K562 (cell line): ENCODE measurements at regions not wholly inside any gene's neighbourhood (a gene's known extent, or its start where the extent isn't known, plus 50 kb on each side); places are given as distances from the start of the nearest gene placed in this dataset.

Experiments
- ATAC-seq: fragments of 200-7000 bp; cut with Tn5 transposase; 3 replicates; pipeline ENCODE4 v1.9.1; 2020; ENCODE audit warnings: moderate library complexity
- BruUV-seq: library from RNA; stranded (reverse); fragments of 400-500 nt; replicated peaks from 2 replicates; lab custom pipeline; 2021; lab: Mats Ljungman, UMichigan
- CTCF ChIA-PET: fragments of 300-600 bp; formaldehyde crosslinking; extraction: SDS; loops from one replicate; lab custom pipeline; 2021; ENCODE audit warnings: low intra/inter-chr PET ratio; lab: Yijun Ruan, JAX
- POLR2A ChIA-PET: fragments of 300-600, 350-650 bp; sonication (Branson Sonifier 250); formaldehyde crosslinking; extraction: SDS; loops from one replicate; lab custom pipeline; 2021; ENCODE audit warnings: antibody characterized with exemption, inconsistent platforms; lab: Yijun Ruan, JAX
- DNase-seq, 4 experiments: peaks; one replicate each; pipeline versions ENCODE4 v3.0.0 to v3.0.0-alpha.2; 2011 to 2018; ENCODE audit warnings: low spot score in 3 of 4, mixed read lengths in 3 of 4; ENCODE audit errors: extremely low read depth in 1 of 4
- FAIRE-seq: peaks from 2 replicates; lab custom pipeline; 2011; peaks lifted over from hg19 to GRCh38; lab: Jason Lieb, UNC
- H2AFZ ChIP-seq: 2 replicates; pipeline ENCODE4 v1.6.0; 2011; ENCODE audit warnings: low read depth, low read length, control low read depth, inconsistent platforms
- H3K27ac ChIP-seq: fragments of 200-600 bp; 3 replicates; pipeline ENCODE4 v1.8.0; 2011; ENCODE audit warnings: low read depth, mild to moderate bottlenecking, control low read depth, inconsistent platforms, low read length, moderate library complexity, mixed read lengths; ENCODE audit errors: extremely low read depth
- H3K27me3 ChIP-seq, 2 experiments: fragments of 300-600 bp in 1 of 2; 2 replicates in 1 of 2; 3 replicates in 1 of 2; pipeline versions ENCODE4 v1.6.0 to v1.8.0; 2011; ENCODE audit warnings: inconsistent platforms in 2 of 2, low read length in 2 of 2, mild to moderate bottlenecking in 1 of 2, mixed read lengths in 1 of 2, moderate library complexity in 1 of 2; ENCODE audit not compliant: control insufficient read depth in 2 of 2, insufficient read depth in 2 of 2
- H3K36me3 ChIP-seq: fragments of 300-600 bp; 3 replicates; pipeline ENCODE4 v1.8.0; 2011; ENCODE audit warnings: mild to moderate bottlenecking, low read length, inconsistent platforms; ENCODE audit not compliant: control insufficient read depth, insufficient read depth
- H3K4me1 ChIP-seq, 2 experiments: fragments of 200-600 bp in 1 of 2; replicated peaks in 1 of 2; 2 replicates in 1 of 2; 3 replicates in 1 of 2; pipeline versions ENCODE4 v1.5.1 to v1.8.0; 2011; ENCODE audit warnings: inconsistent platforms in 2 of 2, low read length in 2 of 2, mild to moderate bottlenecking in 1 of 2, mixed read lengths in 1 of 2, moderate library complexity in 1 of 2; ENCODE audit not compliant: control insufficient read depth in 2 of 2, insufficient read depth in 2 of 2
- H3K4me2 ChIP-seq: 2 replicates; pipeline ENCODE4 v1.6.1; 2011; ENCODE audit warnings: low read length, control low read depth, inconsistent platforms, mixed read lengths; ENCODE audit not compliant: insufficient read depth
- H3K4me3 ChIP-seq: fragments of 200-600 bp; sonication (generic), shearing (Covaris generic); 2 replicates; pipeline ENCODE4 v1.5.1; 2016; ENCODE audit warnings: control low read depth, inconsistent platforms
- H3K79me2 ChIP-seq: fragments of 200-600 bp; 3 replicates; pipeline ENCODE4 v1.8.0; 2011; ENCODE audit warnings: low read length, inconsistent platforms; ENCODE audit not compliant: control insufficient read depth, insufficient read depth
- H3K9ac ChIP-seq, 2 experiments: 2 replicates each; pipeline versions ENCODE4 v1.6.0 to v1.6.1; 2011; ENCODE audit warnings: low read depth in 2 of 2, low read length in 2 of 2, control low read depth in 1 of 2, inconsistent platforms in 1 of 2, mild to moderate bottlenecking in 1 of 2, mixed read lengths in 1 of 2; ENCODE audit not compliant: insufficient read depth in 1 of 2
- H3K9me1 ChIP-seq: one replicate; pipeline ENCODE4 v1.6.0; 2011; ENCODE audit warnings: inconsistent platforms, mild to moderate bottlenecking, low read length, moderate library complexity; ENCODE audit not compliant: control insufficient read depth, insufficient read depth
- H3K9me3 ChIP-seq: replicated peaks from 2 replicates; pipeline ENCODE4 v1.5.1; 2011; ENCODE audit warnings: low read depth, low read length, inconsistent platforms; ENCODE audit not compliant: control insufficient read depth, insufficient read depth
- H4K20me1 ChIP-seq: replicated peaks from 2 replicates; pipeline ENCODE4 v1.6.1; 2011; ENCODE audit warnings: low read length, inconsistent platforms, mixed read lengths; ENCODE audit not compliant: control insufficient read depth, insufficient read depth
- ADNP ChIP-seq: fragments of 200-800 bp; sonication (Bioruptor generic); IDR thresholded peaks from 2 replicates; pipeline ENCODE4 v1.6.1; 2016; ENCODE audit warnings: missing genetic modification characterization, missing compliant biosample characterization
- CHD4 ChIP-seq: fragments of 200-600 bp; sonication (generic); IDR thresholded peaks from 3 replicates; pipeline ENCODE4 v1.6.1; 2012; ENCODE audit warnings: low read depth, mild to moderate bottlenecking, mixed read lengths, low read length, inconsistent platforms; ENCODE audit not compliant: insufficient read depth, insufficient replicate concordance, poor library complexity, severe bottlenecking
- CREB3L1 ChIP-seq: fragments of 450-650 bp; IDR thresholded peaks from 2 replicates; pipeline ENCODE4 v1.6.1; 2014; ENCODE audit warnings: low read depth, mild to moderate bottlenecking, moderate library complexity, borderline replicate concordance
- HDAC8 ChIP-seq: fragments of 450-650 bp; IDR thresholded peaks from 2 replicates; pipeline ENCODE4 v1.6.1; 2016; ENCODE audit warnings: mild to moderate bottlenecking, missing genetic modification characterization, moderate library complexity, missing compliant biosample characterization
- MBD2 ChIP-seq: sonication (generic); IDR thresholded peaks from 2 replicates; pipeline ENCODE4 v1.6.1; 2016; ENCODE audit warnings: low read depth, borderline replicate concordance
- MCM5 ChIP-seq: fragments of 450-650 bp; IDR thresholded peaks from 2 replicates; pipeline ENCODE4 v1.6.1; 2016; ENCODE audit warnings: low read depth
- MEF2D ChIP-seq: conservative IDR thresholded peaks from 2 replicates; pipeline ENCODE4 v1.6.1; 2016; ENCODE audit warnings: low read depth, missing genetic modification characterization, missing compliant biosample characterization
- NCOA1 ChIP-seq: fragments of 450-650 bp; IDR thresholded peaks from 2 replicates; pipeline ENCODE4 v1.6.1; 2016; ENCODE audit warnings: low read depth
- NR4A1 ChIP-seq, 2 experiments: fragments of 250-450 bp in 1 of 2; fragments of 450-650 bp in 1 of 2; sonication (Bioruptor Pico) in 1 of 2; IDR thresholded peaks; 2 replicates each; pipeline versions ENCODE4 v1.4.0 to v1.6.1; 2016 to 2020; ENCODE audit warnings: mild to moderate bottlenecking in 2 of 2, missing compliant biosample characterization in 1 of 2, missing genetic modification characterization in 1 of 2, moderate library complexity in 1 of 2
- RBM22 ChIP-seq: fragments of 200-400 bp; formaldehyde crosslinking; IDR thresholded peaks from 2 replicates; pipeline ENCODE4 v1.6.1; 2018; ENCODE audit warnings: low read length, low read depth; ENCODE audit not compliant: poor library complexity, severe bottlenecking
- SMAD2 ChIP-seq: fragments of 150-350 bp; IDR thresholded peaks from 2 replicates; pipeline ENCODE4 v1.6.1; 2014; ENCODE audit warnings: low read depth, mild to moderate bottlenecking, low read length
- TBP ChIP-seq: optimal IDR thresholded peaks from 2 replicates; pipeline ENCODE3; 2011; ENCODE audit warnings: low read depth, low read length, improper control_type of control experiment
- THRAP3 ChIP-seq: fragments of 450-650 bp; IDR thresholded peaks from 2 replicates; pipeline ENCODE4 v1.6.1; 2016; ENCODE audit warnings: mild to moderate bottlenecking, inconsistent platforms, borderline replicate concordance
- ZBTB26 ChIP-seq: fragments of 450-650 bp; formaldehyde crosslinking; IDR thresholded peaks from 2 replicates; pipeline ENCODE4 v1.4.0; 2022; ENCODE audit warnings: missing genetic modification characterization
- ZNF277 ChIP-seq: fragments of 250-450 bp; sonication (Bioruptor Pico); IDR thresholded peaks from 2 replicates; pipeline ENCODE4 v1.8.0; 2022; ENCODE audit warnings: inconsistent platforms, mild to moderate bottlenecking, moderate library complexity, borderline replicate concordance
- ZNF511 ChIP-seq: sonication (generic); formaldehyde crosslinking; IDR thresholded peaks from 2 replicates; pipeline ENCODE4 v1.8.0; 2022; ENCODE audit warnings: mild to moderate bottlenecking, missing genetic modification reagents
- ZNF764 ChIP-seq: fragments of 250-450 bp; sonication (Bioruptor Pico); IDR thresholded peaks from 2 replicates; pipeline ENCODE4 v1.4.0; 2020; ENCODE audit warnings: low read depth, mild to moderate bottlenecking, moderate library complexity
- WGBS: fragments of 100-300 bp; shearing (Covaris generic); methylation state at CpG from one replicate; pipeline ENCODE4 v1.1.6; 2016; ENCODE audit warnings: low coverage, mixed read lengths; ENCODE audit not compliant: insufficient coverage; ENCODE audit errors: missing lambda C conversion rate; 5-methylcytosine and 5-hydroxymethylcytosine counted together
- in situ Hi-C: fragments of 300-500 bp; cut with MboI; formaldehyde crosslinking; loops from 4 replicates; pipeline ENCODE4 v1.15.0; 2018; ENCODE audit warnings: inconsistent platforms, mixed read lengths
- intact Hi-C: fragments of 100-400 bp; cut with micrococcal nuclease; formaldehyde crosslinking; loops from 2 replicates; pipeline ENCODE4 v1.14.2; 2022

- no TSS peak for BruUV-seq
- CTCF ChIA-PET, result no interaction called here
Observed at GRCh38 chr18:50457639-50458038, 82.8 kb downstream of the SKA1 start.

More at GRCh38 chr18:50457639-50458038, 82.8 kb downstream of the SKA1 start:
- H3K4me3 ChIP-seq, result no peak overlapping the region
- no peak overlapping the region for H3K4me2 ChIP-seq
- no peak overlapping the region for H3K27ac ChIP-seq
- in situ Hi-C loops, result no loop called here
- no peaks in the 10 kb centered on the region for H3K79me2 ChIP-seq
- DNase-seq (no peak), ATAC-seq (no peak), FAIRE-seq (no peak)
- WGBS, result 0% methylated on average over 2 of the region's 2 CpGs
- TF ChIP-seq THRAP3 (no peak), ADNP (tag) (no peak), ZNF511 (CRISPR knock-in tag) (no peak), SMAD2 (no peak), CREB3L1 (no peak), HDAC8 (tag) (no peak), MBD2 (no peak), ZNF764 (CRISPR knock-in tag) (no peak), NR4A1 (CRISPR knock-in tag; IDR thresholded peaks at IDR 0.05) (no peak), NR4A1 (tag; IDR thresholded peaks at IDR 0.05) (no peak), MCM5 (no peak), ZBTB26 (CRISPR knock-in tag) (no peak), TBP (no peak), MEF2D (tag) (no peak), CHD4 (no peak), RBM22 (no peak), ZNF277 (CRISPR knock-in tag) (no peak), NCOA1 (no peak)
- H4K20me1 ChIP-seq, result no peaks in the 10 kb centered on the region
- H3K4me1 ChIP-seq, result no peaks in the 10 kb centered on the region; a peak in 1 of 5 replicates
- H3K9me3 ChIP-seq, result no peaks in the 10 kb centered on the region
- intact Hi-C loops, result no loop called here
- H2AFZ ChIP-seq, result no peak overlapping the region
- POLR2A ChIA-PET, result no interaction called here
- no peak overlapping the region for H3K9ac ChIP-seq
- H3K9me1 ChIP-seq, result no peaks in the 10 kb centered on the region
- H3K27me3 ChIP-seq, result no peaks in the 10 kb centered on the region
- H3K36me3 ChIP-seq, result no peaks in the 10 kb centered on the region
